ENCODE measurements at regions not wholly inside any gene's neighbourhood (a gene's known extent, or its start where the extent isn't known, plus 50 kb on each side); places are given as distances from the start of the nearest gene placed in this dataset.
"Not testable (repeated sequence)": the region's sequence is repeated elsewhere in the genome, so short reads cannot be mapped to it uniquely, and the experiment has no call there.

GRCh38 chrX:40243755-40244515, 146.2 kb upstream of the BCOR start:
- no peak for DNase-seq

- no peak for DNase-seq
Measured at GRCh38 chrX:40240844-40241243, 143.1 kb upstream of the BCOR start.

GRCh38 chrX:40237731-40238178, 140.0 kb upstream of the BCOR start:
- no peak for DNase-seq

DNA sequence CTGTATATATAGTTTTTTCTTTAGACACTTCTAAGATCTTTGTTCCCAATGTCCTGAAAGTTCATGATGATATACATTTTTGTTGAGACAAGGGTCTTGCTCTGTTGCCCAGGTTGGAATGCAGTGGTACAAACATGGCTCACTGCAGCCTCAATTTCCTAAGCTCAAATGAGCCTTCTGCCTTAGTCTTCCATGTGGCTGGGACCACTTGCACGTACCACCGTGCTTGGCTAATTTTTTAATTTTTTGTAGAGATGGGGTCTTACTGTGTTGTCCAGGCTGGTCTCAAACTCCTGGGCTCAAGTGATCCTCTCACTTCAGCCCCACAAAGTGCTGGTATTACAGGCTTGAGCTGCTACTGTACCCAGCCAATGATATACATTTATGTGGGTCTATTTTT, 132.9 kb upstream of the BCOR start:
- no peak for DNase-seq

DNA sequence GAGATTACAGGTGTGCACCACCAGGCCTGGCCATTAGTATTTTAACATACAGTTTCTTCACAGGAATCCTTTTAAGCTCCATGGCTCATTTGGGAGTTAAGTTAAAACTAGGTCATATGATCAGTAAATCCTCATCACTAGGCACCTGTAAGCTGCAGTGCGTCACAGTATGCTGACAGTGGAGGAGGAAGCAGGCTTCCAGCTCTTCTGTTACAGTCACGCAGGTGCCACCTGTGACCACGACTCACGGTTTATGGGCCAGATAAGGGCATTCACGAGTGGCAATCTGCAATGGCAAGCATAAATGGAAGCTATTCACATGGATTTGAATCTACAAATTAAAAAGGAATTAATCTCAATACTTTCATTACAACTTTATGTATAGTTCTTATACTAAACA, 129.4 kb upstream of the BCOR start:
- DNase-seq: no peak

DNA sequence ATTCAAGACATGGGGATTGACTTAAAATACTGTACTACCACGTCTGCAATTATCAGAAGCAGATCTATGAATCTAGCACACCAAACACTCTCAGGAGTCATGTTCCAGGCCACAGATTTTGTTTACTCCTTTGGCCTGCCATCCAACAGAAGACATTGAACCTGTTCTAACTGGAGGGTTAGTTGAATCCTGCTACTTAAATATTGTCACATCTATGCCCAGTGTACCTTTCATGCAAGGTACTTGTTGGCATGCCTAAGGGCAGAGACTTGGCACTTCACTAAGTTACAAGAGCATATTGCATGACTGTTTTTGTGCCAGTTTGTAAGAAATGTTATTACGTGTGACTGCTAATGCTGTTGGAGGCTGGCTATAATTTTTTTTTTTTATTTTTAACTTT, 126.9 kb upstream of the BCOR start:
- DNase-seq: no peak

DNA sequence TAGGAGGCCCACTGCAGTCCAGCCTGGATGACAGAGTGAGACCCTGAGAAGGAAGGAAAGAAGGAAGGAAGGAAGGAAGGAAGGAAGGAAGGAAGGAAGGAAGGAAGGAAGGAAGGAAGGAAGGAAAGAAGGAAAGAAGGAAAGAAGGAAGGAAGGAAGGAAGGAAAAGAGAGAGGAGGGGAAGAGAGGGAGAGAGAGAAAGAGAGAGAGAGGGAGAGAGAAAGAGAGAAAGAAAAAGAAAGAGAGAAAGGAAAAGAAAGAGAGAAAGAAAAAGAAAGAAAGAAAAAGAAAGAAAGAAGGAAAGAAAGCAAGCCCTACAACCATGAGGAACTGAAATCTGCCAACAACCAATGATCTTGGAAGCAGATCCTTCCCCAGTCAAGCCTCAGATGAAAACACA, 124.9 kb upstream of the BCOR start:
- not testable (repeated sequence) for DNase-seq

DNA sequence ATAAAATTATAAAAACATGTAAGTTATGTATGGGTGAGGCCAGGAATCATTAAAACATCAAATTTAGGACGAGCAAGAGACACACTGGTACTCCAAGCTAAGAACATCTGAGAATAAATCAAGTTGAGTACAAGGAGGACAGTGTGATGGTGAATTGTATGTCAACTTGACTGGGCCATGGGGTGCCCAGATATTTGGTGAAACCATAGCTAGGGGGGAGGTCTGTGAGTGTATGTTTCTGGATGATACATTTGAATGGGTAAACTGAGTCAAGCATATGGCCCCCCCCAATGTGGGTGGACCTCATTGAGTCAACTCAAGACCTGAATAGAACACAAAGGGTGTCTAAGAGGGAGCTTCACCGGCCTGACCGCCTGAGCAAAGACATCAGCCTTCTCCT, 115.3 kb upstream of the BCOR start:
- no peak for DNase-seq

GRCh38 chrX:40209951-40210617, 112.3 kb upstream of the BCOR start:
- no peak for DNase-seq

- DNase-seq: no peak
Measured at GRCh38 chrX:40207626-40208025, 109.9 kb upstream of the BCOR start.

- DNase-seq: no peak
Measured at GRCh38 chrX:40205471-40205870, 107.7 kb upstream of the BCOR start.

DNA sequence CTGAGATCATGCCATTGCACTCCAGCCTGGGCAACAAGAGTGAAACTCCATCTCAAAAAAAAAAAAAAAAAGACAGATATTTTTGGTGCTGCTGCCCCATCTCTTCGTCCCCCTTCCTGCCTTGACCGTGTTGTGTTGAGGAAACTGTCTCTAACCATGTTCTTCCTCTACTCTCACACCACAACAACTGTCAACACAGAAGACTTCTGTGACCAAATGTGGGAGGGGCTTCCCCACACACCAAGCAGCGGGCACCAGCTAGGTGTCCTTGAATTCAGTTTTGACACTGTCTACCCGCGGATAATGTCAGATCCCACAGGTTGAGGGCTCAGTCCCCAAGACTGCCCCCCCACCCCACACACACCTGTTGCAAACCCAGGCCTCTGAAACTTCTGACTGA, 104.7 kb upstream of the BCOR start:
- DNase-seq: no peak

GRCh38 chrX:40201329-40201885, 103.6 kb upstream of the BCOR start:
- no peak for DNase-seq

DNA sequence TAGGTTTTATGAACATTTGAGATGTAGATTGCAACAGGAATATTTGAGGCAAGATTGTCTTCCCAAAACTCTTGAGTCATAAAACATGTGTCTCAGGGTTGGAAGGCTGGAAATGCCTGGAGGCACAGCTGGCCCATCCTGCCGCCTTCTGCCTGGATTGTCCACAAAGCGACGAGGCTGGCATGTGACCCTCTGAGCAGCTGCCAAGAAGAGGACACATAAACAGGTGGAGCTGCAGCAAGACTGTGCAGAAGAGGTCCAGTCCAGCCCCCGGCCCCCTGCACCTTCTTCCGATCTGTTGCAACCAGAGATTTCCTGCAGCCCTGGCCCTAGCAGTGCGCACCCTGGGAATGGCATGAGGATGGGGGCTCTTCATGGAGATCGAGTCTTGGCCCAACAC, 101.9 kb upstream of the BCOR start:
- DNase-seq: no peak

DNA sequence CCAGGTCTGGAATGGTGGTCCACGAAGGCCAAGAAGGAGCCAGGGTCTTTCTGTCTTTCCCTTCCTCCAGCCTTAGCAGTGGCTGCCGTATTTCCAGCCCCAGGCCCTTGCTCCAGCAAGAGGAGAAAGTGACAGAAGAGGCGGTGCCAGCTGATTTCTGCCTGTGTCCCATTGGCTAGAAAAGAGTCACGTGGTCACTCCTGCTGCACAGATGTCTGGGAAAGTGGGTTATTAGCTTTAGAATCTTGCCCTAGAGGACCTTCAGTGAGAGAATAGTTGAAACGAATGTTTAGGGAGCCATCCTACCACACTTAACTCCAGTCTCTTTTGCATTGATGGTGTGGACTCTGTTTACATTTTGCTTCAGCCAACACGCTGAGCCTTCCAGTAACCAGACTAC, 99.3 kb upstream of the BCOR start:
- DNase-seq: no peak

GRCh38 chrX:40195368-40195767, 97.6 kb upstream of the BCOR start:
- no peak for DNase-seq

- DNase-seq: no peak
Measured at GRCh38 chrX:40192196-40192595, 94.4 kb upstream of the BCOR start.

- no peak for DNase-seq
Measured at GRCh38 chrX:40189637-40190036, 91.9 kb upstream of the BCOR start.

DNA sequence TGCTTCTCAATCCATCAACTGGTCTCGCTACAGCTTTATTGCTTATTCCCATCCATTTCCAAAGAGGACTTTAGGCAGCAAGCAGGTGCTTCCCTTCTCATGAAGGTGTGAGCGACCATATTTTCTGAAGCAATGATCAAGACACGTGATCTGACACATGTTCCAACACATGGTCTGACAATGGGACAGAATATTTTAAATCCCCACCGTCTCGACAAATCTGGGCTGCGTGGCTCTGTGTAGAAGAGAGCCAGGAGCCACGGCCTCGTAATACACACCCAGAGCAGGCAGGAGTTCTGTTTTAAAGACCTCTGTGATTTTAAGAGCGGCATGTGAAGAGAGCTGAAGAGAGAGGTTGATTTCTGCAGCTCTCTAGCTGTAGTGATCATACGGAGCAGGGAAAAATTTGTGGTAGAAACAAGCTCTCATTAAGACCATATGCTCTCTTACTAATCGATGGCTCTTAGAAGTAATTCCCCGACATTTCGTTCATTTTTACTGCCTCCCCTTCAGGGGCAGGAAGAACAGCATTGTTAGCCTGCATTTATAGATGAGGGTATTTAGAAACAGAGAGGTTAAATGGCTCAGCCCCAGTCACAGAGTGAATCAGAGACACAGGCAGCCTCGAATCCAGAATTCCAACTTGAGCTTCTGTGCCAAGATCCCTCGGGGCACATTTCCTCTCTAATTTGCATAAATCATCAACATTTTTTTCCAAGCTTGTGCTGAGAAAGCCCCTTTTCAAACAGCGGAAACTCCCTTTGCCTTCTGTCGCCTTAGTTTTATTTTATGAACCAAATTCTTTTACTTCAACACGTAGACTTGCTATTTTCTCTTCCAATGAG, 91.0 kb upstream of the BCOR start:
- no peak for DNase-seq

DNA sequence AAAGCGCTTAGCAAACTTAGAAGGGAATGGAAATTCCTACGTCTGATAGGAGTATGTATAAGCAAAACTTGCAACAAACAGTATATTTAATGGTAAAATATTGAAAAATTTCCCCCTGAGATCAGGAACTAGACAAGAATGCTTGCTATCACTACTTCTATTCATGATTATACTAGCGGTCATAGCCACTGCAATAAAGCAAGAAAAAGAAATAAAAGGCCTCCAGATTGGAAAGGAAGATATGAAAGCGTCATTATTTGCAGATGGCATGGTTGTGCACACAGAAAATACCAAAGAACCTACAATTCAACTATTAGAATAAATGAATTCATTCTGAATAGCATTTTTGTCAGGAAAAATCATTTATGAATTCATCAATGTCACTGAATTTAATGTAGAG, 87.2 kb upstream of the BCOR start:
- DNase-seq: no peak

- no peak for DNase-seq
Measured at GRCh38 chrX:40182615-40183014, 84.9 kb upstream of the BCOR start.

DNA sequence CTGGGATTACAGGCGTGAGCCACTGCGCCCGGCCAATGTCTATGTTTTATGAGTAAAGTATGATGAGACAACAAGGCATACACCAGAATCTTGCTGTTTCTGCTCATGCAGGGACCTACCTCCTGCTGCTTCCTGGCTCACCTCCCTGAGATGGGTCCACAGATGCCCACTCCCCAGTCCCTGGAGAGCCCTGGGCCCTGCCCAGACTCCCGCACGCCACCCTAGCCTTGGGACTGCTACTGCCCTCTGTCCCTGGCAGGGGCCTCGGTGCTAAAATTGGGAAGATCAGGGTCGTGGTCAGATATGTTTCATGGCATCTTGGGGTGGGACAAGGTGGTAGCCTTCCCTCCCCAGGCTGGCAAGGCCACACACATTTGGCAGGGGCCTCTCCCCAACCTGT, 84.3 kb upstream of the BCOR start:
- DNase-seq: no peak

DNA sequence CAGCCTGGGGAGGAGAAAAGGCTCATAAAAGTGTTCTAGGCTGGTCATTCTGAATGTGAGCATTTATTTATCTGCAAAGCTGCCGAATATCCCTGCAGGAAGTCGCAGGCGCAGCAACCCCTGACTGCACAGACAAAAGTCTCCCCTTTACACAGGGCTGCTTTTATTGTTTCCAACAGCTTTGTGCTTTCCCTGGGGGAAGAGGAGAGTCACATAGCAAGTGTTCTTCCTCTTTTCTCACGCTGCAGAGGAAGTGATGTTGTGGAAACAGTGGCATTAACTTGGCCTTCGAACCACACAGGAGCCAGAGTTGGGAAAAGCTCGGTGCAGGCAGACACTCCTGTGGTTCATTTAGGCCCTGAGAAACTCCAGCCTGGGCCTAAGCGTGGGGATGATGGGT, 81.5 kb upstream of the BCOR start:
- DNase-seq: no peak
